Fibroblast of pulmonary artery (primary cell): ENCODE measurements at regions not wholly inside any gene's neighbourhood (a gene's known extent, or its start where the extent isn't known, plus 50 kb on each side); places are given as distances from the start of the nearest gene placed in this dataset.

Experiments
- DNase-seq: peaks from one replicate; pipeline ENCODE4 v3.0.0-alpha.2; 2010; ENCODE audit warnings: low read depth
- H3K4me3 ChIP-seq: replicated peaks from 2 replicates; pipeline ENCODE4 v1.5.1; 2011; ENCODE audit warnings: low read depth, mild to moderate bottlenecking, control low read depth, low read length, moderate library complexity
- TF ChIP-seq, protein P1 (sequence below): IDR thresholded peaks from 2 replicates; pipeline ENCODE4 v1.5.1; 2011; ENCODE audit warnings: mild to moderate bottlenecking, control low read depth, low read length, inconsistent platforms; ENCODE audit errors: missing control alignments

GRCh38 chr7:19421861-19422260 is 276.6 kb upstream of the FERD3L start:
- no peak for DNase-seq
- TF ChIP-seq, protein P1, sequence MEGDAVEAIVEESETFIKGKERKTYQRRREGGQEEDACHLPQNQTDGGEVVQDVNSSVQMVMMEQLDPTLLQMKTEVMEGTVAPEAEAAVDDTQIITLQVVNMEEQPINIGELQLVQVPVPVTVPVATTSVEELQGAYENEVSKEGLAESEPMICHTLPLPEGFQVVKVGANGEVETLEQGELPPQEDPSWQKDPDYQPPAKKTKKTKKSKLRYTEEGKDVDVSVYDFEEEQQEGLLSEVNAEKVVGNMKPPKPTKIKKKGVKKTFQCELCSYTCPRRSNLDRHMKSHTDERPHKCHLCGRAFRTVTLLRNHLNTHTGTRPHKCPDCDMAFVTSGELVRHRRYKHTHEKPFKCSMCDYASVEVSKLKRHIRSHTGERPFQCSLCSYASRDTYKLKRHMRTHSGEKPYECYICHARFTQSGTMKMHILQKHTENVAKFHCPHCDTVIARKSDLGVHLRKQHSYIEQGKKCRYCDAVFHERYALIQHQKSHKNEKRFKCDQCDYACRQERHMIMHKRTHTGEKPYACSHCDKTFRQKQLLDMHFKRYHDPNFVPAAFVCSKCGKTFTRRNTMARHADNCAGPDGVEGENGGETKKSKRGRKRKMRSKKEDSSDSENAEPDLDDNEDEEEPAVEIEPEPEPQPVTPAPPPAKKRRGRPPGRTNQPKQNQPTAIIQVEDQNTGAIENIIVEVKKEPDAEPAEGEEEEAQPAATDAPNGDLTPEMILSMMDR: no peak
- H3K4me3 ChIP-seq: no peak overlapping the region

DNA sequence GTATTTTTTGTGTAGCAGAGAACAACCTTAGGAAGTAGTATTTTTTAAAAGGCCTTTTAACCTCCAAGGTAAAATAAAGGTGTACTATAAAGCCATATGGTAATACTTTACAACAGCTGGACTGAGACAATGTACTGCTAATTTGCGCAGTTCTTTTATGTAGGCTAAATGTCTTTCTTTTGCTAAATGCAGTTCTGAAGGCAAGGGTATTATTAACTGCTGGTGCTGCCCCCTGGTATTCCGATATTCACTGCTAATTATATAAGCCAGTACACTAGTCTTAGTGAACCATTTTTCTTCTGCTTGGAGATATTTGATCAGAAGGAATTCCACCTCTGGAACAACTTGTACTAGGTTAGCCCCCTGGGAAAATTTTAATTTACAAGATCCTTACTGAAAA is 272.0 kb upstream of the FERD3L start:
- no peak overlapping the region for H3K4me3 ChIP-seq
- DNase-seq: no peak
- TF ChIP-seq, protein P1: no peak

DNA sequence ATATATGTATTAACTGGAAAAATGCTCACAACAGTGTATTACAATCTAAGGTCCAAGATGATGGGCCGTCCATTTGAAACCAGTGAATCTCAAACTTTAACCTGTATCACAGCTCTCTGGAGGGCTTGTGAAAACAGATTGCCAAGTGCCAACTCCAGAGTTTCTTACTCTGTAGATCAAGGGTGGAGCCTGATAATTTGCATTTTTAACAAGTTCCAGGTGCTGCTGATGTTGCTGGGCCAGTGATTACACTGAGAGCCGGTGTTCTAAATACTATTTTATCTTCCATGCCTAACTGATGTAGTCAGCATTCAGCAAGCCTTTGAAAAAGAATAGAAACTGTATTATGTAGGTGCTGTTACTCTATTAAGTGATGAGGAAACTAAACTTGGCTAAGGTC is 269.9 kb upstream of the FERD3L start:
- TF ChIP-seq, protein P1: no peak
- DNase-seq: no peak
- no peak overlapping the region for H3K4me3 ChIP-seq

GRCh38 chr7:19413443-19413965 is 268.3 kb upstream of the FERD3L start:
- DNase-seq: no peak
- TF ChIP-seq, protein P1: no peak

DNA sequence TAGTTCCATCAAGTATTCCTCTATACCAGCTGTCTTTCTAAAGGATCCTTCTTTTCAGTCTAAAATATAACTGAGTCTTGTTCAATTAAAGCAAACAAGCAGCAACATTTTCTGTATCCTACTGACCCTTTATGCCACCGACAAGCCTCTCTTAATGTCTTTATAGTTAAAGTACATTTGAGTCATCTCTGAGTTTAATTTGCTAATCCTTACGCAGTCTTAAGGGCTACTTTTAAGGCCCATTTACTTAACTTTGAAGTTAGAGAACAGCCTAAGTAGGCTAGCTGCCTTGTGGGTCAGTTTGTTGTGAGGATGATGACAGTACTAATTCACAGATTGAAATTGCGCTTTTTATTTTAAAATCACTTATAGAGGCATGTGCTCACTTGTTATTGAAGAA is 265.5 kb upstream of the FERD3L start:
- TF ChIP-seq, protein P1: no peak
- H3K4me3 ChIP-seq: no peak overlapping the region
- DNase-seq: no peak

More at GRCh38 chr7:19413443-19413965, 268.3 kb upstream of the FERD3L start:
- H3K4me3 ChIP-seq: no peak overlapping the region

DNA sequence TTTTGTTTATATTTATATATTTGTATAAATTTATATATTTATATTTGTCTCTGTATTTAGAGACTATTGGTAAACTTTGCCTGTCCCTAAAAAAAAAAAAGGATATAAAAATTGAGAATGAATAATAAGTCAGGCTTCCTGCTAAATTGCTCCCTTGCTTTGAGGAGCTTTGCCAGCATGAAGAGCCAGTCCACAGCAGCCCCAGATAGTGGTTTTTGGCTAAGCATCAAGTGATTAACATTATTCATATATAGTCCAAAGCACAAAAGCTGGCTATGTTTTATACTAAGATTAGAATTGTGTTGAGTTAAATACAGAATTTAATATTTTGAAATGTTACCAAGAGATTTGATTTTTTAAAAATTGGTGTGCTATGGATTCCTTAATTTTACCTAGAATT is 264.9 kb upstream of the FERD3L start:
- DNase-seq: peak; percentile 33
- TF ChIP-seq, protein P1: no peak
- no peak overlapping the region for H3K4me3 ChIP-seq

GRCh38 chr7:19408706-19409220 is 263.5 kb upstream of the FERD3L start:
- TF ChIP-seq, protein P1: no peak
- H3K4me3 ChIP-seq: no peak overlapping the region
- DNase-seq: no peak
